HS-5 (cell line): ENCODE measurements at regions not wholly inside any gene's neighbourhood (a gene's known extent, or its start where the extent isn't known, plus 50 kb on each side); places are given as distances from the start of the nearest gene placed in this dataset.

Experiments used
- DNase-seq: peaks from one replicate; pipeline ENCODE4 v3.0.0-alpha.2; 2012; ENCODE audit warnings: low read depth

DNA sequence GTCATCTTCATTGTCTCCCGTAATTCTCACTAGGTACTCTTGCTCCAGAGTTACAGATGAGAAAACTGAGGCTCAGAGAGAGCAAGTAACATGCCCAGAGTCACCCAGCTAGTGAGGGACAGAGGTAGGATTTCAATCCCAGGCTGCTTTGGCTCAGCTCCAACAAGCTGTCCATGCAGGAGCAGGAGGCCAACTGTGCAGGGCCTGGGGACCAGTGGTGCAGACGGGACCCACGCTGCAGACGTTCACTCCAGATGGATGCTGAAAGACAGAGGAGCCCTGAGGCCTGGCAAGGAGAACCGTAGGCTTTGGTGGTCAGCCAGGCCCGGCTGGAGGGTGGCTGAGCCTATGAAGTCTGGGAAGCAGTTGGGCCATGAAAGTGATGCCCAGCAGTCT lies 102.6 kb downstream of the MCFD2 start:
- DNase-seq: no peak
